Duodenal mucosa (tissue), 2 donors: ENCODE measurements at regions not wholly inside any gene's neighbourhood (a gene's known extent, or its start where the extent isn't known, plus 50 kb on each side); places are given as distances from the start of the nearest gene placed in this dataset.

Experiments used
- H3K27ac ChIP-seq: one replicate; pipeline ENCODE4 v1.7.0; 2013; ENCODE audit warnings: low read depth, low read length
- H3K27me3 ChIP-seq, 2 donors: one replicate each; pipeline ENCODE4 v1.7.0; 2013; ENCODE audit warnings: low read length in 2 of 2, control low read depth in 1 of 2; ENCODE audit not compliant: insufficient read depth in 2 of 2, control insufficient read depth in 1 of 2
- H3K36me3 ChIP-seq, 2 donors: one replicate each; pipeline ENCODE4 v1.7.0; 2013; ENCODE audit warnings: low read length in 2 of 2, control low read depth in 1 of 2; ENCODE audit not compliant: insufficient read depth in 2 of 2, control insufficient read depth in 1 of 2
- H3K4me1 ChIP-seq, 2 donors: one replicate each; pipeline ENCODE4 v1.7.0; 2013; ENCODE audit warnings: low read length in 2 of 2, control low read depth in 1 of 2; ENCODE audit not compliant: insufficient read depth in 2 of 2, control insufficient read depth in 1 of 2
- H3K4me3 ChIP-seq, 2 donors: one replicate each; pipeline ENCODE4 v1.7.0; 2013; ENCODE audit warnings: low read length in 2 of 2, low read depth in 1 of 2
- H3K9ac ChIP-seq, 2 donors: one replicate each; pipeline ENCODE4 v1.7.0; 2013; ENCODE audit warnings: low read length in 2 of 2, low read depth in 1 of 2
- H3K9me3 ChIP-seq, 2 donors: one replicate each; pipeline ENCODE4 v1.7.0; 2013; ENCODE audit warnings: low read length in 2 of 2, control low read depth in 1 of 2; ENCODE audit not compliant: control insufficient read depth in 1 of 2

GRCh38 chr14:54200726-54201125 is 196.1 kb upstream of the CDKN3 start:
- Histone ChIP-seq H3K27ac (no peak overlapping the region), H3K4me3 (no peak overlapping the region), H3K27me3 (no peaks in the 10 kb centered on the region), H3K9ac (no peak overlapping the region), H3K9me3 (peaks cover 0 to 3% of the 10 kb centered on the region in 2 donors), H3K36me3 (no peaks in the 10 kb centered on the region), H3K4me1 (no peaks in the 10 kb centered on the region)

GRCh38 chr14:54202288-54202687 is 194.5 kb upstream of the CDKN3 start:
- no peak overlapping the region for H3K4me3 ChIP-seq
- H3K9ac ChIP-seq, result no peak overlapping the region
- H3K27me3 ChIP-seq, result no peaks in the 10 kb centered on the region
- no peak overlapping the region for H3K27ac ChIP-seq
- H3K9me3 ChIP-seq, result peaks cover 0 to 3% of the 10 kb centered on the region in 2 donors
- no peaks in the 10 kb centered on the region for H3K36me3 ChIP-seq
- no peaks in the 10 kb centered on the region for H3K4me1 ChIP-seq

- H3K36me3 ChIP-seq, result no peaks in the 10 kb centered on the region
- H3K4me1 ChIP-seq, result no peaks in the 10 kb centered on the region
- peaks cover 0 to 3% of the 10 kb centered on the region in 2 donors for H3K9me3 ChIP-seq
- H3K27me3 ChIP-seq, result no peaks in the 10 kb centered on the region
- H3K9ac ChIP-seq, result no peak overlapping the region
- no peak overlapping the region for H3K27ac ChIP-seq
- H3K4me3 ChIP-seq, result no peak overlapping the region
Measured at GRCh38 chr14:54206516-54206915, 190.3 kb upstream of the CDKN3 start.

GRCh38 chr14:54207075-54207474 is 189.7 kb upstream of the CDKN3 start:
- Histone ChIP-seq H3K36me3 (no peaks in the 10 kb centered on the region), H3K9ac (no peak overlapping the region), H3K9me3 (peaks cover 0 to 1% of the 10 kb centered on the region in 2 donors), H3K27me3 (no peaks in the 10 kb centered on the region), H3K4me1 (no peaks in the 10 kb centered on the region), H3K4me3 (no peak overlapping the region), H3K27ac (no peak overlapping the region)

- H3K36me3 ChIP-seq, result no peaks in the 10 kb centered on the region
- no peak overlapping the region for H3K4me3 ChIP-seq
- H3K9ac ChIP-seq, result no peak overlapping the region
- no peaks in the 10 kb centered on the region for H3K27me3 ChIP-seq
- no peaks in the 10 kb centered on the region for H3K4me1 ChIP-seq
- H3K9me3 ChIP-seq, result no peaks in the 10 kb centered on the region
- no peak overlapping the region for H3K27ac ChIP-seq
Measured at GRCh38 chr14:54207476-54208462, 189.0 kb upstream of the CDKN3 start.

DNA sequence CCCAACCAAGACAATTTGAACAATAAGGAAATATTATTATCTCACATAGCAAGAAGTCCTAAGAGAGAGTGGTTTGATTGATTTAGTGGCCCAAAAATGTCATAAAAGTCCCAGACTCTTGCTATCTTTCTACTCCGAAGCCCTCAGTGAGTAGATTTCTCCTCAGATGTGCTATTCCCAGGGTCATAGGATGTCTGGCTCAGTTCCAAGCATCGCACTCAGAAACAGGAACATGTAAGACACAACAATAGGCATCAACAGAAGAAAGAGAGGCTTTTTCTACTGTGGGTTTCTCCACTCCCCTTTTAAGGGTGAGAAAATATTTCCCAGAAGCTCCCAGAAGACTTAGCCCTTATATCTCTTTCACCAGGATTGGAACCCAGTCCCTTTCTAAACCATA is 188.1 kb upstream of the CDKN3 start:
- H3K4me1 ChIP-seq, result no peaks in the 10 kb centered on the region
- no peaks in the 10 kb centered on the region for H3K27me3 ChIP-seq
- no peak overlapping the region for H3K27ac ChIP-seq
- H3K36me3 ChIP-seq, result no peaks in the 10 kb centered on the region
- H3K9me3 ChIP-seq, result no peaks in the 10 kb centered on the region
- H3K9ac ChIP-seq, result no peak overlapping the region
- no peak overlapping the region for H3K4me3 ChIP-seq

GRCh38 chr14:54209511-54210250 is 187.1 kb upstream of the CDKN3 start:
- H3K4me3 ChIP-seq, result no peak overlapping the region
- H3K9me3 ChIP-seq, result no peaks in the 10 kb centered on the region
- H3K4me1 ChIP-seq, result no peaks in the 10 kb centered on the region
- no peaks in the 10 kb centered on the region for H3K36me3 ChIP-seq
- H3K27me3 ChIP-seq, result no peaks in the 10 kb centered on the region
- H3K27ac ChIP-seq, result no peak overlapping the region
- H3K9ac ChIP-seq, result no peak overlapping the region

DNA sequence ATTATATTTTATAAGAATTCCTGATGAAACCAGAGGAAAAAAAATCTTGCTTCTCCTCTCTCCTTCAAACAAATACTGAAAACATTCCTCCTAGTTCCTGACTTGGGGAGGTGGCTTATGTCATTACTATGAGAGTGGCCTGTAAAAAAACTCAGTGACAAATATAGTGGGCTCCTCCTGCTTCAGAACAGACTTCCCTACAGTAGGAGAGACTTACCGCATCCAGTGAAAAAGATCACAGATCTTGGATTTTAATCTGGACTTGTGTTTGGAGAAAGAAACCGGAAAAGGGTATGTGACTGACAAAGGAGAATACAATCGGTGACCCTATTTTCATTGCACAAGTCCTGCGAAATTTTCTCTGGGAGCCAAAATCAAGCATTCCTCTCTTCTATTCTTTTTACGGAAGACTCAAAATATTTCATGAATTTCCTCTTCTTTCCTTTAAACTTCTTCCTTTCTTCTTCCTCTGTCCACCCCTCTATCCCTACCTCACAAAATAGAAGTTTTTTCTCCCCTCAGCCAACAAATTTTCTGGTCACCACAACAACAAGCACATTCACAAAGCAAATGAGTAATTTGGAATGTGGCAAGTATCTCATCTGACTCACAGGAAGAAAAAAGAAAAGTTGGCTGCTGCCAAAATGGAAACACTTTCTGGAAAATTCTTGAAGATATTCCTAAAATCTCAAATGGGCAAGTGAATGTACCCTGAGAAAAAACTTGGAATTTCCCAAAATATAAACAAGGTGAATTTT is 185.1 kb upstream of the CDKN3 start:
- Histone ChIP-seq H3K36me3 (no peaks in the 10 kb centered on the region), H3K9ac (no peak overlapping the region), H3K27ac (no peak overlapping the region), H3K4me1 (no peaks in the 10 kb centered on the region), H3K4me3 (no peak overlapping the region), H3K9me3 (no peaks in the 10 kb centered on the region), H3K27me3 (no peaks in the 10 kb centered on the region)

- no peaks in the 10 kb centered on the region for H3K36me3 ChIP-seq
- no peaks in the 10 kb centered on the region for H3K27me3 ChIP-seq
- no peak overlapping the region for H3K4me3 ChIP-seq
Measured at GRCh38 chr14:54213536-54213935, 183.3 kb upstream of the CDKN3 start.

GRCh38 chr14:54216827-54217226 is 180.0 kb upstream of the CDKN3 start:
- H3K9me3 ChIP-seq, result no peaks in the 10 kb centered on the region

More at GRCh38 chr14:54213536-54213935, 183.3 kb upstream of the CDKN3 start:
- Histone ChIP-seq H3K4me1 (no peaks in the 10 kb centered on the region), H3K9me3 (no peaks in the 10 kb centered on the region), H3K27ac (no peak overlapping the region), H3K9ac (no peak overlapping the region)

More at GRCh38 chr14:54216827-54217226, 180.0 kb upstream of the CDKN3 start:
- Histone ChIP-seq H3K27ac (no peak overlapping the region), H3K36me3 (no peaks in the 10 kb centered on the region), H3K9ac (no peak overlapping the region), H3K4me3 (no peak overlapping the region), H3K27me3 (peaks cover 3 to 4% of the 10 kb centered on the region in 2 donors), H3K4me1 (no peaks in the 10 kb centered on the region)
